HCT116 (cell line): ENCODE measurements at regions not wholly inside any gene's neighbourhood (a gene's known extent, or its start where the extent isn't known, plus 50 kb on each side); places are given as distances from the start of the nearest gene placed in this dataset.

ENCODE experiments used
- ATF3 ChIP-seq: IDR thresholded peaks from 2 replicates; pipeline ENCODE4 v1.6.1; 2012
- CEBPB ChIP-seq: IDR thresholded peaks from 2 replicates; pipeline ENCODE4 v1.6.1; 2012; ENCODE audit warnings: low read depth
- CTCF ChIP-seq, 3 experiments: fragments of 200-600 bp in 1 of 3; sonication (generic) in 1 of 3; IDR thresholded peaks in 2 of 3; conservative IDR thresholded peaks in 1 of 3; 2 replicates each; pipeline ENCODE4 v1.5.1; 2012 to 2017; ENCODE audit warnings: low read depth in 2 of 3, low read length in 2 of 3, antibody characterized with exemption in 1 of 3, borderline replicate concordance in 1 of 3, control low read depth in 1 of 3, mild to moderate bottlenecking in 1 of 3, mixed read lengths in 1 of 3, mixed run types in 1 of 3, moderate library complexity in 1 of 3; ENCODE audit not compliant: insufficient read depth in 1 of 3
- EZH2 ChIP-seq: fragments of 200-600 bp; sonication (generic); IDR thresholded peaks from 2 replicates; pipeline ENCODE4 v1.6.1; 2017; ENCODE audit warnings: antibody characterized with exemption, mixed run types
- EZH2phosphoT487 ChIP-seq: fragments of 200-600 bp; IDR thresholded peaks from 2 replicates; pipeline ENCODE4 v1.6.1; 2018; ENCODE audit warnings: antibody characterized with exemption, borderline replicate concordance
- FOSL1 ChIP-seq: IDR thresholded peaks from 2 replicates; pipeline ENCODE4 v1.6.1; 2012; ENCODE audit warnings: low read depth
- POLR2A ChIP-seq: IDR thresholded peaks from 2 replicates; pipeline ENCODE4 v1.7.0; 2011; ENCODE audit warnings: borderline replicate concordance; ENCODE audit not compliant: insufficient read depth, insufficient read length; ENCODE audit errors: extremely low read depth
- POLR2AphosphoS5 ChIP-seq: IDR thresholded peaks from 2 replicates; pipeline ENCODE4 v1.6.1; 2011; ENCODE audit warnings: mild to moderate bottlenecking, low read depth, low read length, moderate library complexity
- REST ChIP-seq: IDR thresholded peaks from 2 replicates; pipeline ENCODE4 v1.6.1; 2012; ENCODE audit warnings: low read depth
- SIN3A ChIP-seq: IDR thresholded peaks from 2 replicates; pipeline ENCODE4 v1.6.1; 2012; ENCODE audit warnings: low read depth
- SRF ChIP-seq: IDR thresholded peaks from 2 replicates; pipeline ENCODE4 v1.6.1; 2012; ENCODE audit warnings: low read depth

- no peak for TF ChIP-seq CTCF (IDR thresholded peaks at IDR 0.05 in 2 of 3, conservative IDR thresholded peaks at IDR 0.05 in 1 of 3; ENCODE audit: borderline replicate concordance in 1 of 3, insufficient read depth in 1 of 3, low read depth in 2 of 3, low read length in 2 of 3)
- TF ChIP-seq CEBPB = no peak
- TF ChIP-seq SRF = no peak
- no peak for TF ChIP-seq POLR2A
- no peak for TF ChIP-seq FOSL1
- TF ChIP-seq ATF3 = no peak
- no peak for TF ChIP-seq REST
- no peak for TF ChIP-seq EZH2phosphoT487
- TF ChIP-seq EZH2 = no peak
- TF ChIP-seq SIN3A = no peak
- TF ChIP-seq POLR2AphosphoS5 = no peak
These were observed 1391.4 kb downstream of the UQCRFS1 start for GRCh38 chr19:27821418-27822018.
